Activated naive CD4-positive, alpha-beta T cell treated with anti-CD3 and anti-CD28 coated beads for 36 hours (primary cell): ENCODE measurements at regions not wholly inside any gene's neighbourhood (a gene's known extent, or its start where the extent isn't known, plus 50 kb on each side); places are given as distances from the start of the nearest gene placed in this dataset.
"Not testable (repeated sequence)": the region's sequence is repeated elsewhere in the genome, so short reads cannot be mapped to it uniquely, and the experiment has no call there.

Experiments used
- CTCF ChIA-PET: fragments of 350-600 bp; sonication (Branson Sonifier 250); formaldehyde crosslinking; loops from one replicate; lab custom pipeline; 2021; ENCODE audit warnings: antibody characterized with exemption; lab: Charles Lee
- DNase-seq: peaks from one replicate; pipeline ENCODE4 v3.0.0-alpha.2; 2020
- H3K27ac Mint-ChIP-seq: one replicate; pipeline ENCODE4 v1.8.0; 2021; ENCODE audit warnings: mild to moderate bottlenecking, mixed read lengths
- H3K27me3 Mint-ChIP-seq: one replicate; pipeline ENCODE4 v1.8.0; 2021; ENCODE audit warnings: low read depth, mixed read lengths
- H3K36me3 Mint-ChIP-seq: one replicate; pipeline ENCODE4 v1.8.0; 2021; ENCODE audit warnings: low read depth, mixed read lengths
- H3K4me1 Mint-ChIP-seq: one replicate; pipeline ENCODE4 v1.8.0; 2021; ENCODE audit warnings: low read depth, mixed read lengths
- H3K4me3 Mint-ChIP-seq: one replicate; pipeline ENCODE4 v1.8.0; 2021; ENCODE audit warnings: mild to moderate bottlenecking, moderate library complexity, mixed read lengths
- H3K9me3 Mint-ChIP-seq: one replicate; pipeline ENCODE4 v1.8.0; 2021; ENCODE audit warnings: mixed read lengths
- intact Hi-C: fragments of 100-400 bp; cut with micrococcal nuclease; formaldehyde crosslinking; loops from one replicate; pipeline ENCODE4 v1.15.1; 2023

- CTCF ChIA-PET, result interaction anchor here (0.7 kb wide), 1 partner anchor 15 kb away, joined by 5 read pairs; no protein-coding TSS in a partner anchor
- DNase-seq, result no peak
- Mint-ChIP-seq H3K36me3 (no peaks in the 10 kb centered on the region), H3K9me3 (no peaks in the 10 kb centered on the region), H3K27ac (peak overlapping the region; percentile 71), H3K4me3 (no peak overlapping the region), H3K4me1 (peaks cover 72% of the 10 kb centered on the region), H3K27me3 (no peaks in the 10 kb centered on the region)
- intact Hi-C loops, result loop anchor here (1.0 kb wide), 1 partner anchor 867 kb away; no protein-coding TSS in a partner anchor
Measured at GRCh38 chr6:135113860-135114259, 59.2 kb upstream of the HBS1L start.

GRCh38 chr6:135112951-135113350 is 58.3 kb upstream of the HBS1L start:
- H3K4me3 Mint-ChIP-seq, intact Hi-C loops, H3K36me3 Mint-ChIP-seq, DNase-seq, CTCF ChIA-PET, H3K9me3 Mint-ChIP-seq, H3K27ac Mint-ChIP-seq, H3K27me3 Mint-ChIP-seq: not testable (repeated sequence)
- H3K4me1 Mint-ChIP-seq, result peaks cover 64% of the 10 kb centered on the region

GRCh38 chr6:135110261-135110781 is 55.7 kb upstream of the HBS1L start:
- H3K36me3 Mint-ChIP-seq, CTCF ChIA-PET, DNase-seq, intact Hi-C loops, H3K9me3 Mint-ChIP-seq, H3K27me3 Mint-ChIP-seq, H3K4me3 Mint-ChIP-seq, H3K27ac Mint-ChIP-seq: not testable (repeated sequence)
- peaks cover 43% of the 10 kb centered on the region for H3K4me1 Mint-ChIP-seq

- Mint-ChIP-seq H3K27me3 (no peaks in the 10 kb centered on the region), H3K4me1 (peaks cover 43% of the 10 kb centered on the region), H3K9me3 (no peaks in the 10 kb centered on the region), H3K36me3 (no peaks in the 10 kb centered on the region), H3K27ac (no peak overlapping the region), H3K4me3 (no peak overlapping the region)
- DNase-seq, result no peak
- intact Hi-C loops, result no loop called here
- CTCF ChIA-PET, result no interaction called here
Measured at GRCh38 chr6:135109761-135110160, 55.1 kb upstream of the HBS1L start.

- H3K4me3 Mint-ChIP-seq, result no peak overlapping the region
- CTCF ChIA-PET, result no interaction called here
- H3K4me1 Mint-ChIP-seq, result peaks cover 43% of the 10 kb centered on the region
- intact Hi-C loops, result no loop called here
- no peaks in the 10 kb centered on the region for H3K27me3 Mint-ChIP-seq
- H3K36me3 Mint-ChIP-seq, result no peaks in the 10 kb centered on the region
- no peaks in the 10 kb centered on the region for H3K9me3 Mint-ChIP-seq
- no peak overlapping the region for H3K27ac Mint-ChIP-seq
- no peak for DNase-seq
Measured at GRCh38 chr6:135108692-135109091, 54.1 kb upstream of the HBS1L start.

GRCh38 chr6:135106611-135107010 is 52.0 kb upstream of the HBS1L start:
- CTCF ChIA-PET, result no interaction called here
- no peak overlapping the region for H3K4me3 Mint-ChIP-seq
- H3K4me1 Mint-ChIP-seq, result peaks cover 43% of the 10 kb centered on the region
- no peak overlapping the region for H3K27ac Mint-ChIP-seq
- intact Hi-C loops, result no loop called here
- no peak for DNase-seq
- H3K27me3 Mint-ChIP-seq, result no peaks in the 10 kb centered on the region
- H3K9me3 Mint-ChIP-seq, result no peaks in the 10 kb centered on the region
- H3K36me3 Mint-ChIP-seq, result no peaks in the 10 kb centered on the region

- H3K27ac Mint-ChIP-seq, result no peak overlapping the region
- no peaks in the 10 kb centered on the region for H3K9me3 Mint-ChIP-seq
- intact Hi-C loops, result no loop called here
- no peak for DNase-seq
- H3K4me3 Mint-ChIP-seq, result no peak overlapping the region
- CTCF ChIA-PET, result interaction anchor here (1.0 to 1.3 kb wide), 2 partner anchors 17 to 19 kb away, joined by 3 read pairs; no protein-coding TSS in a partner anchor
- no peaks in the 10 kb centered on the region for H3K27me3 Mint-ChIP-seq
- peaks cover 45% of the 10 kb centered on the region for H3K4me1 Mint-ChIP-seq
- no peaks in the 10 kb centered on the region for H3K36me3 Mint-ChIP-seq
Measured at GRCh38 chr6:135105710-135106109, 51.1 kb upstream of the HBS1L start.

GRCh38 chr6:135105299-135105698 is 50.7 kb upstream of the HBS1L start:
- Mint-ChIP-seq H3K36me3 (no peaks in the 10 kb centered on the region), H3K27ac (no peak overlapping the region), H3K4me1 (peaks cover 42% of the 10 kb centered on the region), H3K27me3 (no peaks in the 10 kb centered on the region), H3K9me3 (no peaks in the 10 kb centered on the region), H3K4me3 (no peak overlapping the region)
- DNase-seq, result no peak
- CTCF ChIA-PET, result interaction anchor here (1.0 to 1.5 kb wide), 3 partner anchors 15 to 19 kb away, joined by 3 to 4 read pairs (median 3); no protein-coding TSS in a partner anchor
- intact Hi-C loops, result no loop called here
